ENCODE measurements at regions not wholly inside any gene's neighbourhood (a gene's known extent, or its start where the extent isn't known, plus 50 kb on each side); places are given as distances from the start of the nearest gene placed in this dataset.

- no peak for TF ChIP-seq POLR2A (IDR thresholded peaks at IDR 0.05; ENCODE audit: low read length)
- no peak for TF ChIP-seq GATA1 (IDR thresholded peaks at IDR 0.05; ENCODE audit: low read depth, low read length)
Measured at GRCh38 chr7:35487841-35488240, 207.1 kb downstream of the HERPUD2 start.
